ENCODE measurements at regions not wholly inside any gene's neighbourhood (a gene's known extent, or its start where the extent isn't known, plus 50 kb on each side); places are given as distances from the start of the nearest gene placed in this dataset.
"Not testable (repeated sequence)": the region's sequence is repeated elsewhere in the genome, so short reads cannot be mapped to it uniquely, and the experiment has no call there.

DNA sequence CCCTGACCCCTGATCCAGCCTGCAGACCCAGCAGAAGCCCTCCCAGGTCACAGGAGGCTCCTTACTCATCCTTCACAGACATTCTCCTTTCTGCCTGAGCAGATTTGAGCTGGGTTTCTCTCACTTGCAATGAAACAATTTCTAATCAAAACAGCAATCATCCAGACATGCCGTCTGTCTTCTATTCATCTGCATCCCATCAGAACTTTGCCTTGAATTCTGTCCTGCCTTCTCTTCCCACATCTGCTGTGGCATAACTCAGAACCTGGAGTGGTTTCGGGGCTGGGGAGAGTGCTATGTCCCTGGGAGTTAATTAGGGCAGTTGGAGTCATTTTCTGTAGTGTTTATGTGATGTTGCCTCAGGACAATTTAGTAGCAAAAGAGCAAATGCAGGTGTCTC is 278.6 kb downstream of the CBLN1 start:
- DNase-seq (ENCODE audit: low read depth in 2 of 3, low spot score in 1 of 3), result no peak

DNA sequence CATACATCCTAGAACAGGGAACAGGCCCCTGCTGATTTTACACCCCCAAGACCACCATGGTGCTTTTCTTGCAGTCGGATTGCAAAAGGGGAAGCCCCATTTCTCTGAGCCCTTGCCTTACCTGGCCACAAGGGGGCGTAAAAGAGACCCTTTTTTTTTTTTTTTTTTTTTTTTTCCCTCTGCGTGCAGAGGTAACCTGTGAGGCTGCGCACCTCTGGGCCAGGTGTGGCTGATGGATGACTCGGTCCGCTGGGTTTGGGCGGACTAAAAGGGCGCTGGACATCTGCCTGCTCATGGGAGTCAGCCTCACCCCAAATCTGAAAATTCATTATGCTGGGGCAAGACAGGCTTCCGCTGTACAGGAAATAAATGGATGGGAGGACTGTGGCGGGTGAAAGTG is 281.0 kb downstream of the CBLN1 start:
- no peak for DNase-seq (ENCODE audit: low read depth in 2 of 3, low spot score in 1 of 3)

DNA sequence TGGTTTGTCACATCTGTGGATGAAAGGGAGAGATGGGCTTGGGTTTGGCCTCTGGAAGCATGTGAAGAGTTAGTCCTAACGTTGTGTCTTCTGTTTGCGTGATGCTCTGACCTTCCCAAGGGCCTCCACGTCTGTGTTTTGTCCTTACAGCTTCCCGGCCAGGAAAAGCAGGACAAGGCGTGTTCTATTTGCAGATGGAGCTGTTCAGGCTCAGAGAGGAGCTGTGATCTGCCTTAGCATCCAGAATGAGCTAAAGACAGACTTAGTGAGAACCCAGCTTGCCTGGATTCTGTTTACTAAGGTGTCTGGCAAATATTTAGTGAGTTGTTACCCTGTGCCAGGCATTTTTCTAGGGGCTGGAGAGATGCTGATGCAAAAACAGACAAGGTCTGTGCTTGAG is 282.1 kb downstream of the CBLN1 start:
- DNase-seq (ENCODE audit: low read depth in 2 of 3, low spot score in 1 of 3), result no peak

DNA sequence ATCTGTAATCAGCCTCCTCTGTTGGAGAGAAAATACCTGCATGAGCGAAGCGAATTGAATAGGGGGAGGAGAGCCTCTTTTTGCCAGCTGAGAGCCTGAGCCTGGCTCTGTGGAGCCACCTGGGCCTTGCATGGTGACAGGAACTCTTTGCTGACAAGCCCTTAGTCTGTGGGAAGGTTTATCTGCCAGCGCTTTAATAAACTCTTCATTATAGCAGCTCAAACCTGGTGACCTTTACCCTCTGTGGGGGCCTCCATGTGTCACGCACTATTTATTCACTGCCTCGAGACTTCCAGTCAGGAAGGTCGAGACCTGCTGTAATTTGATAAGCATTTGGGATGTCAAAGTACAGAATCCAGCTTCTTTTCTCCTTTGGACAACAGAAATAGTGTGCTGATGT is 282.6 kb downstream of the CBLN1 start:
- no peak for DNase-seq (ENCODE audit: low read depth in 2 of 3, low spot score in 1 of 3)

DNA sequence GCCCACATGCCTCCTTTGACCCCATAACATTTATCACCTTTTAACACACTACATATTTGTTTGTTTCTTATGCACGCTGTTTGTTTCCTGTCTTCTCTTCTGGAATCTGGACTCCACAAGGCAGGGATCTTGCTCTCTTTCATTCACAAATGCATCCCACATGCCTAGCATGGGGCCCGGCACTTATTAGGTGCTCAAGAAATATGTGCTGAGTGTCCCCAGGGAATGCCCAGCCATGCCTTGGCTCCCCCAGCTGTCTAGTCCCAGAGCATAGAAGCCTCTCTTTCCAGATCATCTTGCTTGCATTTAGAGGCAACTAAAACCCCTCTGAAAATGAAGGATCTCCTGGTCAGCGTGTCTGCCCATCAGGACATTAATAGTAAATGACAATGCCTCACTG is 283.7 kb downstream of the CBLN1 start:
- DNase-seq (ENCODE audit: low read depth in 2 of 3, low spot score in 1 of 3), result no peak

DNA sequence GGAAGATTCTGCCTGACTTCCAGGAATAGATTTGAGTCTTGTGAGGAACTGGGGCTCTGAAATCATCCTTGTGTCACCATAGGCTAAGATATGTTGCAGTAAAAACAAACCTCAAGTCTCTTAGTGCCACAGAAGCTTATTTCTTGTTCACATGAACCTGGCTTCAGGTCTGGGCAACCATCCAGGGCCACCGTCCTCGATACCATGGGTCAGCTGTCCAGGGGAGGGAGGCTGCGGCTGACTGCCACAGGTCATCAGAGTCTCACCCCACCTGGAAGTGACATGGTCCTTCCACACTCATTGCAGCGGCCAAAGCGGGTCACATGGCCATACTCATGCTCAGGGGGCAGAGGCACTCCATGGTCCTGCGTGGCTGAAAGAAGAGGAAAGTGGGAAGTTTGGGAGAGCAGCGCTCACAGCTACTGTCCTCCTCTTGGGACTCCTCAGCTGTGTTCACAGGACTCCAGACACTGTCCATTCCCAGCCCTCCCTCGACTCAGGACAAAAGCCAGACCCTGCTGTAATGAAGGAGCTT is 284.5 kb downstream of the CBLN1 start:
- DNase-seq (ENCODE audit: low read depth in 2 of 3, low spot score in 1 of 3), result no peak

DNA sequence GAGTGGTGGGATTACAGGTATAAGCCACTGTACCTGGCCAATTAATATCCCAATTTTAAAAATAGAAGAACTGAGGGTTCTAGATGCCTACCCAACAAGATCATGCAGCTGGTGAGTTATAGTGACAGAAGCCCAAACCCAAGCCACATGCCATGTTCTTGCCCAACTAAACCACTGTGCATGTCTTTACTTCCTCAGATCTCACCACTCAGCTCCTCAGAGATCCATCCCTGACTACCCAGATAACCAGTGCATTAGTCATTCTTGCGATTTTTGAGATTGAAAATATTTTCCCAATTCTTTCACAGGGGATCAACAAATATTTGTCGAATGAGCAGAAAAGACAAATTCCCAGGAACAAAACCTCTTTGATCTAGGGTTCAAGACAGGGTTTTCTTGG is 303.1 kb downstream of the CBLN1 start:
- DNase-seq (ENCODE audit: low read depth in 2 of 3, low spot score in 1 of 3), result no peak

DNA sequence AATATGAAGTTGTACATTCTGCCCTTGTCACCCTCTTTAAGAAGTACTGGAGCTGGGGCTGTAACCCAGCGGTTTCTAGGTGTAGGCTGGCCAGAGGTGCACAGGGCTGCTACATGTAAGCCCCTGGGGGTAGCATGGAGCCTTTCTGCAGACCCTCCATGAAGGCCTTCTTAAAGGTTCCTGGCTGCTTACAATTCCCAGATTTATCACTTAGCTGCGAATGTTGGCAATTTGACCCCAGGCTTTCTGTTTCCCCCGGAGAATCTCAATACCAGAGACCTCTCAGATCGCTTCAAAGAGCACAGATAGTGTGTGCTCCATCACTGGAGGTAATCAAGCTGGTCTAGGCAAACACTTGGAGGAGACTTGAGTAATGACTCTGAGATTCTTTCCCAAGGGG is 309.4 kb downstream of the CBLN1 start:
- DNase-seq (ENCODE audit: low read depth in 2 of 3, low spot score in 1 of 3), result no peak

DNA sequence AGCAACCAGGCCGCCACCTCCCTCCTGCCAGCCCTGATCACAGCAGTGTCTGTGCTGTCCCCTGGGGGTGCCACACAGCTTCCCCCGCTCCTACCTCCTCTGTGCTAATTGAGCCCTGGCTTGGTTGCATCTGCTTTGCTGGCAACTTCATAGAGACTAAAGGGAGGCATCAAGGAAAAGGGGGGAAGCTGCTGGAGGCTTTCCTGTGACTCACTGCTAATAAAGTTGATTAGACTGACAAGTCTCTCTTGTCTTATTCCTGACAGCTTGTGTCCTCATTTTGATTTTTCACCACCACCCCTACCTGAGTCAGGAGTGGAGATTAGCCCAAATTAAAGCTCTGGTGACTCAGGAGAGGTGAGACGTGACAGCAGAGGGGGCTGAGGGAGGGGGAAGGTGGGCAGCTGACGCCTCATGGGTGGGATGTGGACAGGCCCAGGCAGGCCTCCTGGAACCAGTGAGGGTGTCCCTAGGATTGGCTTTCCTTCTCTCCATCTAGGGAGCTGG is 310.0 kb downstream of the CBLN1 start:
- no peak for DNase-seq (ENCODE audit: low read depth in 2 of 3, low spot score in 1 of 3)

DNA sequence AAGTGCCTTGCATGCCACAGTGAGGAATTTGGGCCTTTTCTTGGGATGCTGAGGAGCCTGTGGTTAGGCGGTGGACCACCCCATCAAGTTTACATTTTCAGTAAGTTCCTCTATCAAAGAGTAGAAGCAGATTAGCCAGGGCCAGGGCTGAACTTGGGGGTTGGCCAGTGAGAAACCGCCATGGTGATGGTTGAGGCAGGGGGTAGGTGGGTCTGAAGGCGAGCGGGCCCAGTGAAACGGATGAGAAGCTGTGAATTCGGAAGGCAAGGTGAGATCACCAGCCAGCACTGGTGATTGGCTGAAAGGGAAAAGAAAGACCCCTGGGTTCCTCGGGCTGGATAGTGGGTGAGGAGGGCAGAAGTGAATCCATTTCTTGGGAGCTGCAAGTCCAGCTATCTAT is 311.4 kb downstream of the CBLN1 start:
- no peak for DNase-seq (ENCODE audit: low read depth in 2 of 3, low spot score in 1 of 3)

DNA sequence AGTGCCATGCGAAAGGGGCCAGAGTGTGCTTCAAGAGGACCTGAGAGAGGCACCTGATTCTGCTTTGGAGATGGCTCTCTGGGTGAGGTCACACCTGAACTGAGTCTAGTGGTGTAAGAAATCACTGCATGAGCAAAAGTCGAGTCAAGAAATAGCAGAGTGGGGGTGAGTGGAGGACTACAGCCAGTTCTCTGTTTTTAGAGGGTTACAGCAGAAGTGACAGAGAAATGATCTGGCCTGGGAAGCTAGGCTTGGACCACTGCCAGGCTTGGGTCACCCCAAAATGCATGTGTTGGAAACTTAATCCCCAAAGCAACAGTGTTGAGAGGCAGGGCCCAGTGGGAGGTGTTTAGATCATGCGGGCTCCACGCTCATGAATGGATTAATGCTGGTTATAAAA is 312.0 kb downstream of the CBLN1 start:
- DNase-seq (ENCODE audit: low read depth in 2 of 3, low spot score in 1 of 3), result no peak

DNA sequence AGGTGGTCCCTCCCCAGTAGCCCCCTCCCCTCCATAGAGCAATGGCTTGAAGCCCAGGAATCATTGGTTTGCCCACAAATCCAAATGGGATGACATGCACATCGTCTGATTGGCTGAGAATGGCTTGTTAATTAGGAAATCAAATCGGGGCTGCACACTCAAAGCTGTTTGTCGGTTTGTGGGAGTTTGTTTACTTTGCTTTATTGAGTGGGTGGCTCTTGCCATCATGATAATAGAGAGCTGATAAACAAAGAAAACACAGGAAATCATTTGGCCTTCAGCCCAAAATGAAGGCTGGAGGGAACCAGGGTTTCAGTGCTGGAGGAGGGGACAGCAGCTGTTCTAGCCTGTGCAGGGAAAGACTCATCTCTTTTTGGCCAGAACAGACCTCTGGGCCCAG is 316.3 kb downstream of the CBLN1 start:
- DNase-seq (ENCODE audit: low read depth in 2 of 3, low spot score in 1 of 3), result no peak

DNA sequence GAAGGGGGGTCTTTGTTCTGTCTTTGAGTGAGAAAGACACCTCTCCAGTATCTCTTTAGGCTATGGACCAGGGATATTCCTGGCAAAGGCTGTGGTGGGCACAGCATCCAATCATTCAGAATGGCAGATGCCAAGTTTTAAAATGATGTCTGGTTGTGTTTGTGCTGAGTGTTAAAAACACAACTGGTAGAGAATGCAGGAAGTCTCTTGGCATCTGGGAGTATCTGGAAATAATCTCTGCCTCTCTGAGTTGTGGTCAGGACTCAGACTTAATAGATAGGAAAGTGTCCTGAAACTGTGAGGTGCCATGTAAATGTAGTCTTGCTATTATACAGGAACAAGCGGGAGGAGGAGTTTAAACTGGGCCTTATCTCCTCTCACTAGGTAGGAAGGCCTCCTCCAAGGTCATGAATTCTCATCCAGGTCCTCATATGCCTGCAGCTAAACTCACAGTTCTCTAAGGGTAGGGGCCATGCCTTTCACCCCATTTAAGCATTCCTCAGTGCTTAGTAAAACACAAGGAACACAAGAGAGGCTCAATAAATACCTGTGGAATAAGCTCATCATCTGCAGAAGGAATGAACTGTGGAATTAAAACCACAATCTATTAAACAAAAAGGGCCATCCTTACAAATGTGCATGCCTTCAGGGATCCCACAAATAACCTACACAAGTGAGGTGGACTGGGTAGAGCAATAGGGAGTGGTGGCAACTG is 317.6 kb downstream of the CBLN1 start:
- no peak for DNase-seq (ENCODE audit: low read depth in 2 of 3, low spot score in 1 of 3)

DNA sequence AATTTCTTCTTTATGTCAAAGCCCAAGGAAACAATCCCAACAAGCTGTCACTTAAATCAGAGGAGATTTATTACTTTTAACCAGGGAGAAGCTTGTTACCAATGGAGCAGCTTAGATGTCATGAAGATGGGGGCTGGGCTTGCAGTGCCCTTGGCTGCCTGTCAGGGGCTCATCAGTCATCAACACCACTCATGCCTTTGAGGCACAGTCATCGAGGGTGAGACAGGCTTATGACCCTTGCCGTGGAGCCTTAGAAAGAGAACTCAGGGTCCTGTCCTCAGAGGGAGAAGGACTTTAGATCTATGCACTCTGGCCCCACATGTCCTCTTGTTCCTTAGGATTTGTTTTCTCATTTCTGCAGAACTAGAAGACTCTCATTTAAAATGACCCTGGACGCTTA is 318.3 kb downstream of the CBLN1 start:
- no peak for DNase-seq (ENCODE audit: low read depth in 2 of 3, low spot score in 1 of 3)

DNA sequence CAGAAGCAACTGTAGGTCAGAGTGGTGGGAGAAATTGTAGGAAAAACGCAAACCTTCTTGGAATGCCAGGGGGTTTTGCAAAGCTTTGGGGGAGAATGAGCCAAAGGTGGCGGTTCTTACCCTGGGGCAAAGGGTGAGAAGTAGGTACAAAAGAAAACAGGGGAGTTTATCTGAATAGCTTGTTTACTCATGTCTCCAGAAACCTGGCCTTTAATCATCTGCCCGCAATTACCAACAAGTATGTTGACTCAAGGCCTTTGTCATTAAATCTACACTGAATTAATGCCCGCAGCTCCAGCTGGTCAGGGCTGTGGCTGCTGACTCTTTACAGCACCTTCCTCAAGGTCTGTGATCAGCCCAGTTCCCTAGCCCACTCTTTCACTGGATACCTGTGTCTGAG is 320.1 kb downstream of the CBLN1 start:
- DNase-seq (ENCODE audit: low read depth in 2 of 3, low spot score in 1 of 3), result no peak

DNA sequence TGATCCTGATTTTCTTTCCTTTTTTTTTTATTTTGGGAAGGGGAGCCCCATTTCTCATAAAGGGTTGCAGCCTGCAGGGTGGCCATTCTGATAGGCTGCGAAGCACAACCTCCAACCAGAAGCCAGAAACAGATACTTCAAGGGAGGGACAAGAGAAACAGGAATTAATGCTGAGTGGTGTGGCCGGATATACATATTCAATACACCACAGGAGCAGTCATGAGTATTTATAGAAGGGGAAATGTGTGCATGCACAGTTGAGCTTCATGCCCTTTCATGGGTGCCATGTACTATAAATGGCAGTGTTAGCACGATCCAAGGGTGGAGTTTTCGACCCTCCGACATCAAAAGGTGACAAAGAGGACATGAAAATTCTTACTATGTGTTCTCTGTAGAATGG is 320.8 kb downstream of the CBLN1 start:
- no peak for DNase-seq (ENCODE audit: low read depth in 2 of 3, low spot score in 1 of 3)

DNA sequence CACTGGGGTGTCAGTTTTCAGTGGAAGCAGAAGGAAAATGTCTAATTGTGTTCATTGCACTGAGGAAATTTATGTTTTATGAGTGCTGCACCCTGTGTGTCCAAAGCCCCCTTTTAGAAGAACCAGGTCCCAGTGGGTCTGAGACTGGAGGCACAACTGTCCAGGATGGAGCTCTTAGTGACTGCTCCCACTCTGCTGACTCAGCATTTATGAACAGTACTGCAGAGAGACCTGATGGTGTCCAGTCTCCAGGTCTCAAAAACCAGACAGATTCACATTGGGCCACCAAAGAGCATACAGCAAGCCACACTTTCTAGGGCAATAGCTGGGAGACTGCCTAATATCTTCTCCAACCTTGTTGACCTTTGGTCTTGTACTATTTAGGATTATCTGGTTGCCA is 321.9 kb downstream of the CBLN1 start:
- no peak for DNase-seq (ENCODE audit: low read depth in 2 of 3, low spot score in 1 of 3)

DNA sequence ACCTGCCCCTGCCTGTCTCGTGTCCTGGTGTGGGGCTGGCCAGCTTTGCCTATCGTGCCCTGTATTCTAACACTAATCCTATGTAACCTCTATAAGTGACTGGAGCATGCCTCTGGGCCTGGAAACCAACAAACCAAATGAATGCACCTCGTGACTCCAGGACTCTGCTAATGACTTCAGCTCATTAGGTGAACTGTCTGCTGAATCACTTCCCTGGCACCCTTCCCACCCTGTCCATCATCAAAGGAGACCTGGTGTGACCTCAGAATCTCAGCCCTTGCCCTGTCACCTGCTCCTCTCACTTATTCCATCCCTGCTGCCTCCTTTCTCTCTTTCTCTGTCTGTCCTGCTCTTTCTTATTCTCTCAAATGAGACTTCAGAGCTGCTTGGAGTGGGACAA is 322.4 kb downstream of the CBLN1 start:
- no peak for DNase-seq (ENCODE audit: low read depth in 2 of 3, low spot score in 1 of 3)

DNA sequence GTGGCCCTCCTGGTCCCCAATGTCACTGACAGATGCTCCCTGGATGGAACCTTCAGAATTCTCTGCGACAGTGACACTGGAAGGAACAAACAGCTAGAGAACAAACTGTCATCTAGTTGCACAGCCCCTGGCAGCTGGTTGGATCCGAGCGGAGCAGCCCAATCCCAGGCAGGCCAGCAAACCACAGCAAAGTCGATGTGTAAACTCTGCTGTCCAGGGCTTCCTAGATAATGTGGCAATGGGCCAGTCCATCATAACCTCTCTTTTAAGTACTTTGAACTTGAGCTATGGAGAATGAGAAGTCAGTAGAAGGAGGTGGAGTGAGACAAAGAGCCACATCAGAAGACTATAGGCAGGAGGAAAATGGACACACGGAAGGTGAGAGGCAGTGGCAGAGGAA is 323.0 kb downstream of the CBLN1 start:
- no peak for DNase-seq (ENCODE audit: low read depth in 2 of 3, low spot score in 1 of 3)

DNA sequence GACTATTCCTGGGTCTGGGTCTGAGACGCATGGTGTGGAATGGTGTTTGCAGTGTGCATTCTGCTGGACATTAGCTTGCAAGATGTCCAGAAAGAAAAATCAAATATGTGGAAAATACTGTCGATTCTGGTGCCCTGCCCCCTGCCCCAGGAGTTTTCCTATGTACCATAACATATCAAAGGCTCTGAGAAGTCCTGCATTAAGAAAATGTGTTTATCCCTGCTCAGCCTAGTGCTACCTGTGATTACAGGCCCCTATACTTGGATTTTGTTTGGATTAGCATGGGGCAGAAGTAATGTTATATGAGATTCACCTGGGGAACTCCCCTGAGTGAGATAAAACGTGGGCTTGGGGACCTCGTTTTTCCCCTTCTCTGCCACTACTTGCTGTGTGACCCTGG is 325.0 kb downstream of the CBLN1 start:
- no peak for DNase-seq (ENCODE audit: low read depth in 2 of 3, low spot score in 1 of 3)

DNA sequence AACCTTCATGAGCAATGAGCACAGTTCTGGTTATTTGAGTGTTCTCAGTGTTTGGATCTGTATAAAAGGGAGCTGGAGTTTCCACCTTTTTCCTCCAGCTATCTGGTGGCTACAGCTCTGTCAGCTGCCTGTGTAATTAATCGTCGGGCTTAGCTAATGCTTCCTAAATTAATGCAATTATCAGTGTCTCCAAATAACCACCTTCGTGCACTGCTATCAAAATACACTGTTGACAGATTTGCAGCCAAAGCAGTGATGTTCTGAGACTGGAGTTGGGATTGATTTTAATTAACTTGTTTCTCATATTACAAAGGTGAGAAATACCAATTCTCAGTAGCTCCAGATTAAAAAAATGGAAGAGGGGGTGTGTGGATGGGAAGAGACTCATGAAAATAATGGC is 325.8 kb downstream of the CBLN1 start:
- no peak for DNase-seq (ENCODE audit: low read depth in 2 of 3, low spot score in 1 of 3)

DNA sequence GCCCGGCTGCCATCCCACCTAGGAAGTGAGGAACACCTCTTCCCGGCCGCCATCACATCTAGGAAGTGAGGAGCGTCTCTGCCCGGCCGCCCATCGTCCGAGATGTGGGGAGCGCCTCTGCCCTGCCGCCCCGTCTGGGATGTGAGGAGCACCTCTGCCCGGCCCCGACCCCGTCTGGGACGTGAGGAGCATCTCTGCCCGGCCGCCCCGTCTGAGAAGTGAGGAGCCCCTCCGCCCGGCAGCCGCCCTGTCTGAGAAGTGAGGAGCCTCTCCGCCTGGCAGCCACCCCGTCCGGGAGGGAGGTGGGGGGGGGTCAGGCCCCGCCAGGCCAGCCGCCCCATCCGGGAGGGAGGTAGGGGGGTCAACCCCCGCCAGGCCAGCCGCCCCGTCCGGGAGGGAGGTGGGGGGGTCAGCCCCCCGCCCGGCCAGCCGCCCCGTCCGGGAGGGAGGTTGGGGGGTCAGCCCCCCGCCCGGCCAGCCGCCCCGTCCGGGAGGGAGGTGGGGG is 330.0 kb downstream of the CBLN1 start:
- not testable (repeated sequence) for DNase-seq (ENCODE audit: low read depth in 2 of 3, low spot score in 1 of 3)

DNA sequence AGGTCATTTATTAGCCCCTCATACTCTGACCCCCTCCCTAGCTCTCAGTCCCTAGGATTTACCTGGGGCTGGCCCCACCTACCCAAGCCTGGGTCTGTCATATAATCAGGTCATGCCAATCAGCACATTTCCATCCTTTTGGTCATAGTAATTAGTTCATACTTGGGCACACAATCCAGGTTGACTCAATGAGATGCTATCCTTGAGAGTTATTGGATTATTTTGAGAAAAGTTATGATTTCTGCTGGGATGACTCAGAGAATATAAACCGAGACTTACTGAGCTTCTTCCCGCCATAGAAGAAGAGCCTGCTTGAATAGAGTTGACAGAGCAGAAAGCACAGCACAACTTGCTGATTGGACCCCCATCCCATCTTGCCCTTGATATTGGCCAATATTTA is 331.5 kb downstream of the CBLN1 start:
- DNase-seq (ENCODE audit: low read depth in 2 of 3, low spot score in 1 of 3), result no peak
